ENCODE measurements at regions not wholly inside any gene's neighbourhood (a gene's known extent, or its start where the extent isn't known, plus 50 kb on each side); places are given as distances from the start of the nearest gene placed in this dataset.
"Not testable (repeated sequence)": the region's sequence is repeated elsewhere in the genome, so short reads cannot be mapped to it uniquely, and the experiment has no call there.

GRCh38 chr12:47410383-47410782 is 295.4 kb downstream of the RPAP3 start:
- DNase-seq (ENCODE audit: low read depth, low spot score), result no peak

GRCh38 chr12:47409310-47409987 is 296.4 kb downstream of the RPAP3 start:
- no peak for DNase-seq (ENCODE audit: low read depth, low spot score)

GRCh38 chr12:47408171-47408871 is 297.5 kb downstream of the RPAP3 start:
- no peak for DNase-seq (ENCODE audit: low read depth, low spot score)

GRCh38 chr12:47407463-47408129 is 298.2 kb downstream of the RPAP3 start:
- no peak for DNase-seq (ENCODE audit: low read depth, low spot score)

GRCh38 chr12:47403681-47404080 is 302.1 kb downstream of the RPAP3 start:
- no peak for DNase-seq (ENCODE audit: low read depth, low spot score)

GRCh38 chr12:47401196-47401595 is 304.6 kb downstream of the RPAP3 start:
- not testable (repeated sequence) for DNase-seq (ENCODE audit: low read depth, low spot score)

GRCh38 chr12:47400266-47400665 is 305.6 kb downstream of the RPAP3 start:
- no peak for DNase-seq (ENCODE audit: low read depth, low spot score)

- no peak for DNase-seq (ENCODE audit: low read depth, low spot score)
Measured at GRCh38 chr12:47397664-47398281, 308.1 kb downstream of the RPAP3 start.

GRCh38 chr12:47396902-47397663 is 308.7 kb downstream of the RPAP3 start:
- DNase-seq (ENCODE audit: low read depth, low spot score), result no peak

- DNase-seq (ENCODE audit: low read depth, low spot score), result no peak
Measured at GRCh38 chr12:47394070-47394469, 311.8 kb downstream of the RPAP3 start.

- no peak for DNase-seq (ENCODE audit: low read depth, low spot score)
Measured at GRCh38 chr12:47393403-47393790, 312.4 kb downstream of the RPAP3 start.

- DNase-seq (ENCODE audit: low read depth, low spot score), result peak; percentile 26
Measured at GRCh38 chr12:47391566-47391965, 311.8 kb upstream of the AMIGO2 start.

- no peak for DNase-seq (ENCODE audit: low read depth, low spot score)
Measured at GRCh38 chr12:47388712-47389111, 309.0 kb upstream of the AMIGO2 start.

GRCh38 chr12:47387994-47388393 is 308.2 kb upstream of the AMIGO2 start:
- no peak for DNase-seq (ENCODE audit: low read depth, low spot score)

GRCh38 chr12:47385653-47386052 is 305.9 kb upstream of the AMIGO2 start:
- DNase-seq (ENCODE audit: low read depth, low spot score), result no peak

- DNase-seq (ENCODE audit: low read depth, low spot score), result no peak
Measured at GRCh38 chr12:47383942-47384341, 304.2 kb upstream of the AMIGO2 start.

GRCh38 chr12:47382305-47382704 is 302.5 kb upstream of the AMIGO2 start:
- no peak for DNase-seq (ENCODE audit: low read depth, low spot score)

- no peak for DNase-seq (ENCODE audit: low read depth, low spot score)
Measured at GRCh38 chr12:47378907-47379306, 299.1 kb upstream of the AMIGO2 start.

GRCh38 chr12:47378222-47378582 is 298.4 kb upstream of the AMIGO2 start:
- DNase-seq (ENCODE audit: low read depth, low spot score), result no peak

GRCh38 chr12:47377414-47378221 is 297.9 kb upstream of the AMIGO2 start:
- no peak for DNase-seq (ENCODE audit: low read depth, low spot score)

GRCh38 chr12:47376927-47377326 is 297.2 kb upstream of the AMIGO2 start:
- no peak for DNase-seq (ENCODE audit: low read depth, low spot score)
